HG02973 (cell line): ENCODE measurements at regions not wholly inside any gene's neighbourhood (a gene's known extent, or its start where the extent isn't known, plus 50 kb on each side); places are given as distances from the start of the nearest gene placed in this dataset.
"Not testable (repeated sequence)": the region's sequence is repeated elsewhere in the genome, so short reads cannot be mapped to it uniquely, and the experiment has no call there.

Experiments
- ATAC-seq: cut with Tn5 transposase; IDR thresholded peaks from one replicate; pipeline ENCODE4 v1.9.1; 2021; ENCODE audit warnings: moderate library complexity; ENCODE audit not compliant: unreplicated experiment

GRCh38 chr16:52655916-52656315 is 109.0 kb upstream of the TOX3 start:
- ATAC-seq: not testable (repeated sequence)

GRCh38 chr16:52655156-52655555 is 108.2 kb upstream of the TOX3 start:
- not testable (repeated sequence) for ATAC-seq

GRCh38 chr16:52652033-52652432 is 105.1 kb upstream of the TOX3 start:
- no peak for ATAC-seq

DNA sequence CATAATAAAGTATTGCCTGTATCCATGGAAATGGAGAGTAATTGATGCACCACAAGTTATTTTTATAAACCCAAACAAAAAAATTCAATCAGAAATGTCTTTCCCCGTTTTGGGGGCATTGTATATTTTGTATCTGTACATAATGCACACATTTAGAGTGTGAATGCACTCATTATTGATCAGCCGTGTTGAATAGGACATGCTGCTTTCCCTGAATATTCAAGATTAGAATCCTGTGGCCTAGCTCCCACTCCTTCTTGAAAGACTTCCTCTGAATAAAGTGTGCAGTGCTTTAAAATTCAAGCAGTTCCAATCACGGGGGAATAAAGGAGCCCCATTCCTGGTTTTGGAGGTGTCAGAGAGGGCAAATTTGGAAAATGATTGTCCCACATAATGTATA is 103.8 kb upstream of the TOX3 start:
- no peak for ATAC-seq

DNA sequence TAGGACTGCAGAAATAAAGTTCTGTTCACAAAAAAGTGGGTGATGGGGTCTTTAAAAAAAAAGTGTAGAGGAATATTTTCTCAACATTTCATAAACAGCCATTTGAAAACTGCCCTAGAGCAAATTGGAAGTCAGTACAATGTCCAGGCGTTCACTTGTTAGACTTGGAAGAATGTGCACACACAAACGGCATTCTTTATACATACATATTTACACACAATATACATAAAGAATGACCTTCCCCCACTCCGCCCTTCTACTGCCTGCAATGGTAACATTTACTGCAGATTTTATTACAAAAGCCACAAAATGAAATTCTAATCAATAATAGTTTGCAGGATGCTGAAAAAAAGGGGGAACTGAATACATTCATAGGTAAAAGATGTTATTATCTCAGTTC is 103.4 kb upstream of the TOX3 start:
- no peak for ATAC-seq

- no peak for ATAC-seq
Measured at GRCh38 chr16:52649870-52650269, 102.9 kb upstream of the TOX3 start.

DNA sequence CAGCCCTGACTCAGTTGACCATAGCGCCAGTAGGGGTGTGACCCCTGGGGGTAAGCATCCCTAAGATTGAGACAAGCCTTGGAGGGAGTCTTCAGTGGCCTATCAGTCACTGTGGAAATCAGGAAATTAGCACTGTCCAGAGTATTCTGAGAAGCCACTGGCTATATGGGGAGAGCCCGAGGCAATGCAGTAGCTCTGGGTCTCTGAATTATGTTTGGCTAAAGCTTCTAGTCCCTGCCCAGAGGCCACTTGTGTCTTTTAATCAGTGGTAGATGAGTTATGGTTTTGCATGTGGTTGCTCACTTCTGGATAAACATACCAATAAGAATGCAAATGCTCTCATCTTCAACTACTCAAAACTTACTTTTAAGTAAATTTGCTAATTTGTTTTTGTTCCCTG is 100.6 kb upstream of the TOX3 start:
- ATAC-seq: no peak

DNA sequence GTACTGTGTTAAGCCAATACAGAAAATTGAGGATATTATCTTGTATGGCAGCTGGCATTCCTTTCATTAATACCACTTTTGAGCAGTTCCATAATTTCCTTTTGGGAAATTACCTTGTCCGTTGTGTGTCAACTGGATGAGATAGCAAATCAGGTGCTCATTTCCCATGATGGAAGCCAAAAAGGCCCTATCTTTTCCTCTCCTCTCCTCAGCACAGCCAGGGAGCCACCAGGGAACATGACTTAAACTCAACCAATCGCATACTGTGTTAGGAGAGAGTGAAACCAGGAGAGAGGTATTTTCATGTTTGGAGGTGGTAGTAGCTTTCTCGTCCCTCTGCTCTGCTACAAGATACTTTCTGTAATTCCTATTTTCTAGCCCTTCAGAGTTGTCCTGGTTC is 96.1 kb upstream of the TOX3 start:
- no peak for ATAC-seq

GRCh38 chr16:52634528-52634927 is 87.6 kb upstream of the TOX3 start:
- ATAC-seq: no peak

DNA sequence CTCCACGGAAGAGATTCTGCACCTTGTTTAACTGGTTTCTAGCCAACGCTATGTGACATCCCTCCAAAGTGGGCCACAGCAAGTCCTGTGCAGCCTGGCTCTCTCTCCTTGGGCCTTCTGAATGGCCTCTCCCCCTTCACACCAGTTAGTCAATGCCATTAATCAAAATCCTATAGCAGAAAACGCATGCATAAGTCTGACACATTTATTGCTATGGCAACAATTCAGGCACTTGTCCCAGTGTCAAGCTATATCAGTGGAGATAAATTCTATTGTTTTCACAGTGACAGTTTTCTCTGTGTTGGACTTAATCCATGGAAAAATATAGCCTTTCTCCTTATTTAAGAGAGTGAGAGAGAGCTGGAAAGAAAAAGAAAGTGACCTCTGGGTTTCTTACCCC is 87.2 kb upstream of the TOX3 start:
- ATAC-seq: no peak

GRCh38 chr16:52633230-52633629 is 86.3 kb upstream of the TOX3 start:
- no peak for ATAC-seq

GRCh38 chr16:52631711-52632110 is 84.8 kb upstream of the TOX3 start:
- ATAC-seq: no peak

GRCh38 chr16:52630711-52631110 is 83.8 kb upstream of the TOX3 start:
- no peak for ATAC-seq

DNA sequence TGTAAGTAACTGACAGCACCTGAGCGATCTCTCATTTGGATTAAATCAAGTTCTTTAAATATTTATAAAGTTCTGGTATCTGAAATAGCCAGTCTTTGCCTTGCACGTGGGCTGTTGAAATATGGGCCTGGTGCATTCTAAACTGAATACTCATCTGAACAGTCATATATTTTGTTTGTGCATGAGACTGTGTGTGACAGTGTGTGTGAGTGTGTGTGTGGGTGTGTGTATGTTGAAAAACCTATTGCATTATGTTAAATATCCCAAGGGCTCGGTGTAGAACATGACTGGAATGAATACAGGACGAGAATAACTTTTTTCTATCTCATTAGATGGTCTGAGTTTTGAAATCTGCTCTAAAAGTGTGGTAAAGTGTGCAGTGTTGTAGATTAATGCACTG is 82.4 kb upstream of the TOX3 start:
- ATAC-seq: no peak

GRCh38 chr16:52624891-52625290 is 77.9 kb upstream of the TOX3 start:
- no peak for ATAC-seq

DNA sequence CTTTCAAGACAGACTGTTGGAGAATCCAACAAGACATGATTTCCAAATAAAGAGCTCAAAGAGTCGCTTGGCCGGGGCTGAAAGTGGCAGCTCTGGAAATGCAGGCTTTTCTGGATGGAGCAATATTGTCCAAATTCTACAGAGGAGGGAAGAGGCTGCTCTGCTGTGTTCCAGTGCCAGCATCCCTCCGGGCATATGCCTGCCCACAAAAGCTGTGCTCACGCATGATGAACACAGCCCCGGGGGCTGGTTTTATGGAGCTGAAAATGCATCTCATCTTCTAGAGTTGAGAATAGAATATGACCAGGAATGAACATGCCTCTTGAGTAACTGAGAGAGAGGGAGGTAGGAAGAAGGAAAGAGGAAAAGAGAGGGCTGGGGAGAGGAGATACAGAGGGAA is 74.7 kb upstream of the TOX3 start:
- no peak for ATAC-seq

GRCh38 chr16:52618753-52619497 is 72.0 kb upstream of the TOX3 start:
- no peak for ATAC-seq

DNA sequence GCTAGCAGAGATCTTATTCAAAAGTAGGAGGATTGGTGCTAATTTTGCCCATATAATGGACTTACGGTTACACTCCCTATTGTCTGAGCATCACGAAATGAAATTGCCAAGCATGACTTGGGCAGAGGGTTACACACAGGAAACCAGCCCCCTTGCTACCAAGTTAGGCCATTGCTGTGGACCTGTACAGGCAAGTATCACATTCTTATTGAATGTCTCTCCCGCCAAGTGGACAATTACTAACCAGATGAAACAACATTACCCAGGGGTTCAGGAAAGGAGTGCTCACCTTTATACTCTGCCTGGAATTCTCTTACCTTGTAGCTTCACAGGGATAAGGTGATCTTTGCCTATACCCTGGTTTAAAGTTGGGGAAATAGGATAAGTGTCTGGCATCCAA is 70.6 kb upstream of the TOX3 start:
- ATAC-seq: no peak

DNA sequence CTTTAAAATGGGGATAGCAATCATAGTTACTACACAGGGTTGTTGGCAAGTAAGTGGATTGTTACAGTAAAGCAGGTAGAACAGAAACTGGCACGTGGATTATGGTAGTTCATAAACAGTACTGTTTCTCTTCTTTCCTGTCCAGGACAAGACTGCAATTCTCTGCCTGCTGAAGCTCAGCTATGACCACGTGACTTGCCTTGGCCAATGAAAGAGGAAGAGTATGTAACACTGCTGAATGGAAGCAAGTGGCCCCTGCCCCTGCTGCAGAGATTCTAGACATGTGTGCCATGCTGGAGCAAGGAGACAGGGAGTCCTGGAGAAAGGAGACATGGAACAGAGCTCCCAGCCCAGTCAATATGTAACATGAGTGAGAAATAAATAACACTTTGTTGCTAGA is 66.6 kb upstream of the TOX3 start:
- no peak for ATAC-seq

- no peak for ATAC-seq
Measured at GRCh38 chr16:52611817-52612673, 65.1 kb upstream of the TOX3 start.

- ATAC-seq: no peak
Measured at GRCh38 chr16:52603015-52603414, 56.1 kb upstream of the TOX3 start.

DNA sequence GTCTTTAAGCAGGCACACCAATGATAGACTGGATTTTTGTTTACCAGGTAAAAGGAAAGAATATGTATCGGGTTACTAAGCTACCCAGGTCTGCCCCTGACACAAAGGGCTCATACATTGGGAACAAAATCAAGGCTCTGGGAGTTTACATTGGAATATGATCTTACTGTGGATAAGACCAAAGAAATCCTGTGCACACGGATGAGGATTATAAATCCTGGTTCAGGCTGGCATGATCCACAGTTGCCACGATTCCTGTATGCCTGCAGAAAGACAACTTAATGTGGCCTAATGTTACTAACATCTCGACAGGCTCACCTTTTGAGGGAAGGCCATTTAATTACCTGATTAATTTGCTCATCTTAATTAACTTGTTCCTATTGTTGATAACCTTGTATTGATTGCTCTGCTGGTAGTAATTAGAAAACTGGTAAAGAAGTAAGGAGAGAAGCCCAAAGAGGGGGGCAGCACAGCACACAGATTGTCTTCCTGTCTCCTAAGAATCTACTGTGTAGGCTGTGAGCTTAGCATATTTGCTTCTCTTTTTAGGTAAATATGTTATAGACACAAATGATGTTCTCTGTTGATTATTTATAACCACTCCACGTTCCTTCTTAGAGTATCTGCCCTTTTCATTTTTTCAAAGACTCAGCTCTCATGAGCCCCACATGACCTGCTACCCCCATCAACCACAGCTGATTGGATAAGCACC is 51.0 kb upstream of the TOX3 start:
- no peak for ATAC-seq
